ENCODE measurements at regions not wholly inside any gene's neighbourhood (a gene's known extent, or its start where the extent isn't known, plus 50 kb on each side); places are given as distances from the start of the nearest gene placed in this dataset.

- DNase-seq (ENCODE audit: insufficient read length, low spot score) (no peak), FAIRE-seq (no peak)
- peak; percentile 69 for TF ChIP-seq SPI1 (IDR thresholded peaks at IDR 0.05; ENCODE audit: low read depth, low read length)
- TF ChIP-seq PAX5 (IDR thresholded peaks at IDR 0.05; ENCODE audit: insufficient read depth, low read length, severe bottlenecking): no peak
Observed at GRCh38 chr5:161149078-161149477, 297.1 kb upstream of the ATP10B start.

- FAIRE-seq (peak; percentile 40), DNase-seq (ENCODE audit: insufficient read length, low spot score) (no peak)
- TF ChIP-seq POU2F2 (IDR thresholded peaks at IDR 0.05; ENCODE audit: low read depth, low read length): no peak
- TF ChIP-seq PAX5 (IDR thresholded peaks at IDR 0.05; ENCODE audit: insufficient read depth, low read length, severe bottlenecking): no peak
- no peak for TF ChIP-seq TAF1 (IDR thresholded peaks at IDR 0.05; ENCODE audit: low read depth, low read length)
- TF ChIP-seq POLR2A (IDR thresholded peaks at IDR 0.05; ENCODE audit: low read depth, low read length): no peak
- TF ChIP-seq POLR2AphosphoS5 (IDR thresholded peaks at IDR 0.05; ENCODE audit: low read depth, low read length): no peak
- TF ChIP-seq SPI1 (IDR thresholded peaks at IDR 0.05; ENCODE audit: low read depth, low read length): no peak
Observed at GRCh38 chr5:161138751-161139455, 286.9 kb upstream of the ATP10B start.

- DNase-seq (ENCODE audit: insufficient read length, low spot score) (no peak), FAIRE-seq (no peak)
- TF ChIP-seq PAX5 (IDR thresholded peaks at IDR 0.05; ENCODE audit: insufficient read depth, low read length, severe bottlenecking): no peak
- TF ChIP-seq SPI1 (IDR thresholded peaks at IDR 0.05; ENCODE audit: low read depth, low read length): no peak
- TF ChIP-seq POU2F2 (IDR thresholded peaks at IDR 0.05; ENCODE audit: low read depth, low read length): no peak
- no peak for TF ChIP-seq POLR2AphosphoS5 (IDR thresholded peaks at IDR 0.05; ENCODE audit: low read depth, low read length)
- TF ChIP-seq POLR2A (IDR thresholded peaks at IDR 0.05; ENCODE audit: low read depth, low read length): no peak
- TF ChIP-seq TAF1 (IDR thresholded peaks at IDR 0.05; ENCODE audit: low read depth, low read length): no peak
Observed at GRCh38 chr5:161134956-161135355, 282.9 kb upstream of the ATP10B start.

- FAIRE-seq (no peak), DNase-seq (ENCODE audit: insufficient read length, low spot score) (no peak)
- TF ChIP-seq TAF1 (IDR thresholded peaks at IDR 0.05; ENCODE audit: low read depth, low read length): no peak
- no peak for TF ChIP-seq PAX5 (IDR thresholded peaks at IDR 0.05; ENCODE audit: insufficient read depth, low read length, severe bottlenecking)
- no peak for TF ChIP-seq POU2F2 (IDR thresholded peaks at IDR 0.05; ENCODE audit: low read depth, low read length)
- no peak for TF ChIP-seq SPI1 (IDR thresholded peaks at IDR 0.05; ENCODE audit: low read depth, low read length)
- TF ChIP-seq POLR2A (IDR thresholded peaks at IDR 0.05; ENCODE audit: low read depth, low read length): no peak
- no peak for TF ChIP-seq POLR2AphosphoS5 (IDR thresholded peaks at IDR 0.05; ENCODE audit: low read depth, low read length)
Observed at GRCh38 chr5:161134083-161134482, 282.1 kb upstream of the ATP10B start.

- no peak for TF ChIP-seq POU2F2 (IDR thresholded peaks at IDR 0.05; ENCODE audit: low read depth, low read length)
- no peak for TF ChIP-seq POLR2A (IDR thresholded peaks at IDR 0.05; ENCODE audit: low read depth, low read length)
- no peak for TF ChIP-seq PAX5 (IDR thresholded peaks at IDR 0.05; ENCODE audit: insufficient read depth, low read length, severe bottlenecking)
- TF ChIP-seq SPI1 (IDR thresholded peaks at IDR 0.05; ENCODE audit: low read depth, low read length): no peak
- TF ChIP-seq POLR2AphosphoS5 (IDR thresholded peaks at IDR 0.05; ENCODE audit: low read depth, low read length): no peak
- TF ChIP-seq TAF1 (IDR thresholded peaks at IDR 0.05; ENCODE audit: low read depth, low read length): no peak
- DNase-seq (ENCODE audit: insufficient read length, low spot score): no peak
- no peak for FAIRE-seq
Observed at GRCh38 chr5:161115941-161116340, 263.9 kb upstream of the ATP10B start.

GRCh38 chr5:161112371-161112770, 260.4 kb upstream of the ATP10B start:
- TF ChIP-seq SPI1 (IDR thresholded peaks at IDR 0.05; ENCODE audit: low read depth, low read length): no peak
- TF ChIP-seq POU2F2 (IDR thresholded peaks at IDR 0.05; ENCODE audit: low read depth, low read length): no peak
- TF ChIP-seq POLR2A (IDR thresholded peaks at IDR 0.05; ENCODE audit: low read depth, low read length): no peak
- DNase-seq (ENCODE audit: insufficient read length, low spot score) (no peak), FAIRE-seq (no peak)

- FAIRE-seq (no peak), DNase-seq (ENCODE audit: insufficient read length, low spot score) (no peak)
- TF ChIP-seq TAF1 (IDR thresholded peaks at IDR 0.05; ENCODE audit: low read depth, low read length) (no peak), POU2F2 (IDR thresholded peaks at IDR 0.05; ENCODE audit: low read depth, low read length) (no peak), SPI1 (IDR thresholded peaks at IDR 0.05; ENCODE audit: low read depth, low read length) (no peak), POLR2AphosphoS5 (IDR thresholded peaks at IDR 0.05; ENCODE audit: low read depth, low read length) (no peak), POLR2A (IDR thresholded peaks at IDR 0.05; ENCODE audit: low read depth, low read length) (no peak), PAX5 (IDR thresholded peaks at IDR 0.05; ENCODE audit: insufficient read depth, low read length, severe bottlenecking) (no peak)
Observed at GRCh38 chr5:161105525-161105924, 253.5 kb upstream of the ATP10B start.

GRCh38 chr5:161098516-161098915, 246.5 kb upstream of the ATP10B start:
- no peak for TF ChIP-seq TAF1 (IDR thresholded peaks at IDR 0.05; ENCODE audit: low read depth, low read length)
- no peak for TF ChIP-seq SPI1 (IDR thresholded peaks at IDR 0.05; ENCODE audit: low read depth, low read length)
- TF ChIP-seq PAX5 (IDR thresholded peaks at IDR 0.05; ENCODE audit: insufficient read depth, low read length, severe bottlenecking): no peak
- no peak for TF ChIP-seq POU2F2 (IDR thresholded peaks at IDR 0.05; ENCODE audit: low read depth, low read length)
- TF ChIP-seq POLR2AphosphoS5 (IDR thresholded peaks at IDR 0.05; ENCODE audit: low read depth, low read length): no peak
- TF ChIP-seq POLR2A (IDR thresholded peaks at IDR 0.05; ENCODE audit: low read depth, low read length): no peak
- no peak for DNase-seq (ENCODE audit: insufficient read length, low spot score)
- FAIRE-seq: no peak

GRCh38 chr5:161096581-161096980, 244.6 kb upstream of the ATP10B start:
- DNase-seq (ENCODE audit: insufficient read length, low spot score) (no peak), FAIRE-seq (no peak)
- TF ChIP-seq SPI1 (IDR thresholded peaks at IDR 0.05; ENCODE audit: low read depth, low read length): no peak

- no peak for DNase-seq (ENCODE audit: insufficient read length, low spot score)
- TF ChIP-seq SPI1 (IDR thresholded peaks at IDR 0.05; ENCODE audit: low read depth, low read length) (no peak), POLR2A (IDR thresholded peaks at IDR 0.05; ENCODE audit: low read depth, low read length) (no peak), POLR2AphosphoS5 (IDR thresholded peaks at IDR 0.05; ENCODE audit: low read depth, low read length) (no peak), POU2F2 (IDR thresholded peaks at IDR 0.05; ENCODE audit: low read depth, low read length) (no peak), PAX5 (IDR thresholded peaks at IDR 0.05; ENCODE audit: insufficient read depth, low read length, severe bottlenecking) (no peak), TAF1 (IDR thresholded peaks at IDR 0.05; ENCODE audit: low read depth, low read length) (no peak)
- no peak for FAIRE-seq
Observed at GRCh38 chr5:161095953-161096352, 243.9 kb upstream of the ATP10B start.

Measured in GM12891 (cell line).